ENCODE measurements at regions not wholly inside any gene's neighbourhood (a gene's known extent, or its start where the extent isn't known, plus 50 kb on each side); places are given as distances from the start of the nearest gene placed in this dataset.
A peak's percentile ranks its signal among the peaks of the same experiment; 100 is the strongest.
"Not testable (repeated sequence)": the region's sequence is repeated elsewhere in the genome, so short reads cannot be mapped to it uniquely, and the experiment has no call there.

DNA sequence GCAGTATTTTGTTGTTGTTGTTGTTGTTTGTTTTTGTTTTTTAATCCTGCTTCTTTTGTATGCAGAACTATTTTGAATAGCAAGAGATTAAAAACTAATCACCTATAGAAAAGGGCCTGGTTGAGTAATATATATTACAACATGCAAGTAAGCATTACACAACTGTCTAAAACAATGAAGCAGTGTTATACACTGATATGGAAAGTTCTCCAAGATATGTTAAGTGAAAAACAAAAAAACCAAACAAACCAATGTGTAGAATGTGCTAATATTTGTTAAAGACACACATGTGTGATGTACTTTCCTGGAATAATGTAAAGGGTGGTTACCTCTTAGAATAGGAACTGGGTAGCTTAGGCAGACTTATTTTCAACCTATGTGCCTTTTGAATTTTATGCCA is 117.4 kb downstream of the ZNF365 start:
- H3K27ac ChIP-seq: no peak overlapping the region
- POLR2A ChIA-PET (ENCODE audit: low non-redundant PET): no interaction called here
- peak; percentile 7 for DNase-seq (ENCODE audit: low spot score)
- CTCF ChIA-PET: interaction anchor here (0.6 to 0.8 kb wide), 5 partner anchors 11 to 1399 kb away, joined by 3 to 4 read pairs (median 3); no protein-coding TSS in a partner anchor
- TF ChIP-seq, protein P1, sequence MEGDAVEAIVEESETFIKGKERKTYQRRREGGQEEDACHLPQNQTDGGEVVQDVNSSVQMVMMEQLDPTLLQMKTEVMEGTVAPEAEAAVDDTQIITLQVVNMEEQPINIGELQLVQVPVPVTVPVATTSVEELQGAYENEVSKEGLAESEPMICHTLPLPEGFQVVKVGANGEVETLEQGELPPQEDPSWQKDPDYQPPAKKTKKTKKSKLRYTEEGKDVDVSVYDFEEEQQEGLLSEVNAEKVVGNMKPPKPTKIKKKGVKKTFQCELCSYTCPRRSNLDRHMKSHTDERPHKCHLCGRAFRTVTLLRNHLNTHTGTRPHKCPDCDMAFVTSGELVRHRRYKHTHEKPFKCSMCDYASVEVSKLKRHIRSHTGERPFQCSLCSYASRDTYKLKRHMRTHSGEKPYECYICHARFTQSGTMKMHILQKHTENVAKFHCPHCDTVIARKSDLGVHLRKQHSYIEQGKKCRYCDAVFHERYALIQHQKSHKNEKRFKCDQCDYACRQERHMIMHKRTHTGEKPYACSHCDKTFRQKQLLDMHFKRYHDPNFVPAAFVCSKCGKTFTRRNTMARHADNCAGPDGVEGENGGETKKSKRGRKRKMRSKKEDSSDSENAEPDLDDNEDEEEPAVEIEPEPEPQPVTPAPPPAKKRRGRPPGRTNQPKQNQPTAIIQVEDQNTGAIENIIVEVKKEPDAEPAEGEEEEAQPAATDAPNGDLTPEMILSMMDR (conservative IDR thresholded peaks at IDR 0.05; ENCODE audit: low read depth): no peak

- TF ChIP-seq, protein P1 (conservative IDR thresholded peaks at IDR 0.05; ENCODE audit: low read depth): peak; percentile 74
- POLR2A ChIA-PET (ENCODE audit: low non-redundant PET): no interaction called here
- CTCF ChIA-PET: interaction anchor here (0.6 to 0.8 kb wide), 6 partner anchors 12 to 1399 kb away, joined by 3 to 4 read pairs (median 3); no protein-coding TSS in a partner anchor
- DNase-seq (ENCODE audit: low spot score): peak; percentile 39
- H3K27ac ChIP-seq: no peak overlapping the region
These were observed 118.1 kb downstream of the ZNF365 start for GRCh38 chr10:62492012-62492869.

GRCh38 chr10:62492870-62493180 is 118.7 kb downstream of the ZNF365 start:
- POLR2A ChIA-PET (ENCODE audit: low non-redundant PET): no interaction called here
- CTCF ChIA-PET: interaction anchor here (0.6 kb wide), 1 partner anchor 1270 kb away, joined by 3 read pairs; no protein-coding TSS in a partner anchor
- no peak overlapping the region for H3K27ac ChIP-seq
- TF ChIP-seq, protein P1 (conservative IDR thresholded peaks at IDR 0.05; ENCODE audit: low read depth): no peak
- no peak for DNase-seq (ENCODE audit: low spot score)

DNA sequence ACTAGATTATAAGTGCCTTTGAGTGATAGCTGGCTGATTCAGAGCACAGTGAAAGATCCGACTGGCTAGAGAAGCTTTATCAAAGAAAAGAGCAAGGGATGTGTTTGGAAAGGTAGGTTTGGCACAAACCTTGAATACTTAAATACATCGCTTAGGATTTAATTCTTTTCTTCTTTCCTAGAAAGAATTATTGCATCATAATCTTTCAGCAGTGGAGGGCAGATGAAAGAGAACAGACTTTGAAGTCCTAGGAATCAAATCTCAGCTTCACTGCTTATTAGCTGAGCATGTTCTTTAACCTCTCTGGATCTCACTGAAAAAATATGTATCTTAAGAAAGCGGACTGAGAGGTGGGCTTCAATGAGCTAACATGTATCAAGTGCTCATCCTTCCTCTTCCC is 122.8 kb downstream of the ZNF365 start:
- ChIA-PET CTCF (no interaction called here), POLR2A (ENCODE audit: low non-redundant PET) (no interaction called here)
- TF ChIP-seq, protein P1 (conservative IDR thresholded peaks at IDR 0.05; ENCODE audit: low read depth): no peak
- no peak for DNase-seq (ENCODE audit: low spot score)
- no peak overlapping the region for H3K27ac ChIP-seq

DNA sequence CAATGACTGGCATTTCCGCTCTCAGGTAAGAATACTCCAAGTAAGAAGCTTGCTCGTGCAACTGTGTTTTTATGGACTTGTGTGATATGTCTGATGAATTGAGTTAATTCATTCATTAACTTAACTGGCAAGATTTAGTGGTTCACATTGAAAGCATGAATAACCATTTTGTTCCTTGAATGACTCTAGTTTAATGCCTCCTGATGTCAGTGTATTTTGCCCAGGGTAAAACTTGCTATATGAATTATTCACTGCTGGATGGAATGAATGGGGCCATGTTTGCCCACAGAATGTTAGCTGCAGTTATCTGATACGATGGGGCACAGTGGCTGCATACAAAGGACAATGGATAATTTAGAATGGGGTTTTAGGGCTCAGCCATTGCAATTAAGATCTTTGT is 124.1 kb downstream of the ZNF365 start:
- POLR2A ChIA-PET (ENCODE audit: low non-redundant PET): no interaction called here

DNA sequence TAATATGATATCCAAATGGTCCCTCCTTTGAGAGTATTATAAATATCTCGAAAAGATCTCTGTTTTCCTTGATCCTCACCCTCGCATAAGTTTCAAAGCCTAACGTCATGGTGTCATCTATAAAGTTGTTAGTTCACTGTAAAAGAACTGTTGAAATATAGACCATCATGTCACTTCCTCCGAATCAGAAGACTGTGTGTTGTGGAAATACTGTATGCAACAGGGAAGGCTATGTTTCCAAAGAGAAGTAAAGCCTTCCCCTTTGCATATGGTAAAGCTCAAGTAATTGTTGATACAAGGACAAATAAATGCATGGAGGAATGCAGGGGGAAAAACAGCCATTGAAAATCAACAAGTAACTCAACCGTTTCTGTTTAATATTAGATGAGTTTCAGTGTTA is 125.9 kb downstream of the ZNF365 start:
- H3K27ac ChIP-seq; CTCF ChIA-PET; DNase-seq (ENCODE audit: low spot score); POLR2A ChIA-PET (ENCODE audit: low non-redundant PET): not testable (repeated sequence)

More for the DNA sequence above, 124.1 kb downstream of the ZNF365 start:
- no peak overlapping the region for H3K27ac ChIP-seq
- no peak for DNase-seq (ENCODE audit: low spot score)
- TF ChIP-seq, protein P1 (conservative IDR thresholded peaks at IDR 0.05; ENCODE audit: low read depth): no peak
- CTCF ChIA-PET: interaction anchor here (0.5 kb wide), 1 partner anchor 25 kb away, joined by 4 read pairs; no protein-coding TSS in a partner anchor

DNA sequence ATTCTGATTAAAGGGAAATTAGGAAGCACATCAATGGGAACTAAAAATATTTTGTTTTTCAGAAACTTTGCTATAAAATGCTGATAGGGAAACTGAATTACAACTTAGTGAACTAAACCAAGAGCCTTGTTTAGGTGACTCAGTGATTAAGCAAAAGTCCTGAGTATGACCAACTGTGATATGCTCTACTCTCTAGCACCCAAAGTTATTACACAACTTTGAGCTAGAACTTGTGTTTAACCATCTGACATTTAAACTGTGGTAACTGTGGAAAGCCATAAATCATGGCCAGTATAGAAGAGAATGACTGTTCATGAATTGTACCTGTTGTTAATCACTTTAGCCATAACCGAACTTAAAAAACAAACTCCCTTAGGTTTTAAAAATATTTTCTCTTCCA is 127.4 kb downstream of the ZNF365 start:
- DNase-seq (ENCODE audit: low spot score): no peak
- CTCF ChIA-PET: no interaction called here
- TF ChIP-seq, protein P1 (conservative IDR thresholded peaks at IDR 0.05; ENCODE audit: low read depth): no peak
- POLR2A ChIA-PET (ENCODE audit: low non-redundant PET): no interaction called here
- H3K27ac ChIP-seq: no peak overlapping the region

Measured in RWPE1 (cell line).